Endothelial cell of umbilical vein (primary cell): ENCODE measurements at regions not wholly inside any gene's neighbourhood (a gene's known extent, or its start where the extent isn't known, plus 50 kb on each side); places are given as distances from the start of the nearest gene placed in this dataset.
"Not testable (repeated sequence)": the region's sequence is repeated elsewhere in the genome, so short reads cannot be mapped to it uniquely, and the experiment has no call there.

ENCODE experiments used
- BruUV-seq: library from RNA; stranded (reverse); fragments of 400-500 nt; replicated peaks from 2 replicates; lab custom pipeline; 2021; lab: Mats Ljungman, UMichigan
- CTCF ChIA-PET: fragments of 300-600, 350-600 bp; sonication (Branson Sonifier 250); formaldehyde crosslinking; loops from one replicate; lab custom pipeline; 2021; ENCODE audit warnings: antibody characterized with exemption, inconsistent platforms; lab: Charles Lee
- POLR2A ChIA-PET: fragments of 300-600, 350-600 bp; sonication (Branson Sonifier 250); formaldehyde crosslinking; loops from one replicate; lab custom pipeline; 2021; ENCODE audit warnings: antibody characterized with exemption, inconsistent platforms; lab: Charles Lee
- DNase-seq: peaks from one replicate; pipeline ENCODE4 v3.0.0-alpha.2; 2011; ENCODE audit warnings: low read depth, low spot score
- FAIRE-seq: peaks from 2 replicates; lab custom pipeline; 2011; peaks lifted over from hg19 to GRCh38; lab: Jason Lieb, UNC
- H2AFZ ChIP-seq: 2 replicates; pipeline ENCODE4 v1.6.0; 2012; ENCODE audit warnings: low read depth, low read length, control low read depth, inconsistent platforms
- H3K27ac ChIP-seq: 2 replicates; pipeline ENCODE4 v1.5.1; 2011; ENCODE audit warnings: low read depth, mild to moderate bottlenecking, control low read depth, low read length, moderate library complexity; ENCODE audit not compliant: insufficient read depth
- H3K27me3 ChIP-seq, 2 experiments: 2 replicates each; pipeline versions ENCODE4 v1.6.0 to v1.6.1; 2011; ENCODE audit warnings: low read length in 2 of 2, mixed read lengths in 1 of 2; ENCODE audit not compliant: control insufficient read depth in 2 of 2, insufficient read depth in 2 of 2
- H3K36me3 ChIP-seq, 2 experiments: 2 replicates in 1 of 2; 3 replicates in 1 of 2; pipeline ENCODE4 v1.5.1; 2011; ENCODE audit warnings: low read length in 2 of 2, mild to moderate bottlenecking in 1 of 2, moderate library complexity in 1 of 2; ENCODE audit not compliant: control insufficient read depth in 2 of 2, insufficient read depth in 2 of 2; ENCODE audit errors: extremely low read depth in 1 of 2
- H3K4me1 ChIP-seq: 3 replicates; pipeline ENCODE4 v1.5.1; 2011; ENCODE audit warnings: mild to moderate bottlenecking, low read length; ENCODE audit not compliant: control insufficient read depth, insufficient read depth; ENCODE audit errors: extremely low read depth
- H3K4me2 ChIP-seq: 2 replicates; pipeline ENCODE4 v1.6.1; 2011; ENCODE audit warnings: low read length, control low read depth, mixed read lengths; ENCODE audit not compliant: insufficient read depth
- H3K4me3 ChIP-seq, 3 experiments: fragments of 200-600 bp in 1 of 3; sonication (generic), shearing (Covaris generic) in 1 of 3; replicated peaks in 1 of 3; 2 replicates each; pipeline ENCODE4 v1.5.1; 2011 to 2016; ENCODE audit warnings: control low read depth in 3 of 3, low read length in 3 of 3, mild to moderate bottlenecking in 2 of 3, inconsistent platforms in 1 of 3, low read depth in 1 of 3, moderate library complexity in 1 of 3; ENCODE audit not compliant: insufficient read depth in 1 of 3
- H3K79me2 ChIP-seq: 2 replicates; pipeline ENCODE4 v1.6.0; 2012; ENCODE audit warnings: low read length, inconsistent platforms; ENCODE audit not compliant: control insufficient read depth, insufficient read depth
- H3K9ac ChIP-seq: replicated peaks from 2 replicates; pipeline ENCODE3; 2011; ENCODE audit warnings: low read length, control low read depth; ENCODE audit not compliant: insufficient read depth; ENCODE audit errors: extremely low read depth
- H3K9me1 ChIP-seq: replicated peaks from 3 replicates; pipeline ENCODE4 v1.6.0; 2011; ENCODE audit warnings: mild to moderate bottlenecking, low read length; ENCODE audit not compliant: control insufficient read depth, insufficient read depth; ENCODE audit errors: extremely low read depth
- H3K9me3 ChIP-seq: replicated peaks from 2 replicates; pipeline ENCODE4 v1.5.1; 2012; ENCODE audit warnings: low read length, inconsistent platforms; ENCODE audit not compliant: control insufficient read depth, insufficient read depth
- H4K20me1 ChIP-seq: replicated peaks from 2 replicates; pipeline ENCODE3; 2011; ENCODE audit warnings: mild to moderate bottlenecking, low read length; ENCODE audit not compliant: control insufficient read depth, insufficient read depth; ENCODE audit errors: extremely low read depth
- CTCF ChIP-seq, 2 donors: IDR thresholded peaks; 1 replicate in 1 of 2; 2 replicates in 1 of 2; pipeline ENCODE4 v1.5.1; 2011; ENCODE audit warnings: low read length in 2 of 2, mild to moderate bottlenecking in 2 of 2, moderate library complexity in 2 of 2, control low read depth in 1 of 2, inconsistent platforms in 1 of 2, low read depth in 1 of 2; ENCODE audit not compliant: insufficient read depth in 1 of 2; ENCODE audit errors: extremely low read depth in 1 of 2
- EZH2 ChIP-seq: IDR thresholded peaks from 2 replicates; pipeline ENCODE4 v1.6.1; 2012; ENCODE audit warnings: borderline replicate concordance, low read depth, mild to moderate bottlenecking, moderate library complexity, low read length, inconsistent platforms; ENCODE audit not compliant: severe bottlenecking
- FOS ChIP-seq: IDR thresholded peaks from 2 replicates; pipeline ENCODE4 v1.6.1; 2011; ENCODE audit warnings: mild to moderate bottlenecking, low read length, moderate library complexity, borderline replicate concordance; ENCODE audit not compliant: insufficient read depth
- GATA2 ChIP-seq: IDR thresholded peaks from 2 replicates; pipeline ENCODE4 v1.7.0; 2011; ENCODE audit warnings: low read depth, mild to moderate bottlenecking, moderate library complexity, mixed read lengths, low read length; ENCODE audit not compliant: insufficient read length, insufficient read depth
- JUN ChIP-seq: IDR thresholded peaks from 2 replicates; pipeline ENCODE4 v1.6.1; 2011; ENCODE audit warnings: borderline replicate concordance, low read depth; ENCODE audit not compliant: insufficient read length, insufficient read depth
- MAX ChIP-seq: IDR thresholded peaks from 2 replicates; pipeline ENCODE4 v1.6.1; 2011; ENCODE audit not compliant: insufficient read depth, insufficient read length
- MYC ChIP-seq: IDR thresholded peaks from one replicate; pipeline ENCODE4 v1.6.1; 2011; ENCODE audit warnings: mild to moderate bottlenecking, low read depth, low read length
- POLR2A ChIP-seq: IDR thresholded peaks from 2 replicates; pipeline ENCODE4 v1.6.1; 2012; ENCODE audit warnings: low read depth, mild to moderate bottlenecking, control low read depth, low read length
- POLR2AphosphoS5 ChIP-seq: IDR thresholded peaks from 2 replicates; pipeline ENCODE4 v1.6.1; 2012; ENCODE audit warnings: low read depth, mild to moderate bottlenecking, control low read depth, low read length, moderate library complexity; ENCODE audit not compliant: insufficient read depth
- dilution Hi-C: fragments of 300-500 bp; cut with MboI; formaldehyde crosslinking; loops from one replicate; pipeline ENCODE4 v1.15.0; 2019; ENCODE audit warnings: low sequenced_read_pairs; ENCODE audit not compliant: extremely low pct_ligation_motif_present
- intact Hi-C: fragments of 100-400 bp; cut with micrococcal nuclease; formaldehyde crosslinking; loops from one replicate; pipeline ENCODE4 v1.10.0; 2022

- ChIA-PET CTCF (no interaction called here), POLR2A (no interaction called here)
- Histone ChIP-seq H3K9me3 (peaks cover 2% of the 10 kb centered on the region), H3K9ac (no peak overlapping the region), H3K4me1 (no peaks in the 10 kb centered on the region), H3K27ac (no peak overlapping the region), H3K4me2 (no peak overlapping the region), H4K20me1 (no peaks in the 10 kb centered on the region), H3K27me3 (no peaks in the 10 kb centered on the region), H3K4me3 (no peak overlapping the region), H3K9me1 (no peaks in the 10 kb centered on the region), H3K79me2 (no peaks in the 10 kb centered on the region), H2AFZ (no peak overlapping the region), H3K36me3 (no peaks in the 10 kb centered on the region)
- dilution Hi-C loops (no loop called here), intact Hi-C loops (no loop called here)
- no peak for DNase-seq
- FAIRE-seq, result no peak
- TF ChIP-seq POLR2A (no peak), EZH2 (no peak), POLR2AphosphoS5 (no peak), FOS (no peak)
- no TSS peak for BruUV-seq
Observed at GRCh38 chr10:56181607-56182006, 179.5 kb downstream of the ZWINT start.

- no peaks in the 10 kb centered on the region for H4K20me1 ChIP-seq
- POLR2A ChIA-PET, result no interaction called here
- no peak overlapping the region for H3K9ac ChIP-seq
- no TSS peak for BruUV-seq
- H3K9me1 ChIP-seq, result no peaks in the 10 kb centered on the region
- H3K36me3 ChIP-seq, result no peaks in the 10 kb centered on the region
- no peak overlapping the region for H3K27ac ChIP-seq
- H3K4me2 ChIP-seq, result no peak overlapping the region
- no peak overlapping the region for H2AFZ ChIP-seq
- intact Hi-C loops, result no loop called here
- DNase-seq (no peak), FAIRE-seq (no peak)
- dilution Hi-C loops, result no loop called here
- CTCF ChIA-PET, result no interaction called here
- H3K4me3 ChIP-seq, result no peak overlapping the region
- TF ChIP-seq MYC, result no peak
- TF ChIP-seq MAX, result no peak
- no peak for TF ChIP-seq GATA2
- no peak for TF ChIP-seq POLR2AphosphoS5
- no peak for TF ChIP-seq CTCF (IDR thresholded peaks at IDR 0.05; ENCODE audit: extremely low read depth in 1 of 2, insufficient read depth in 1 of 2, low read depth in 1 of 2, low read length in 2 of 2)
- no peak for TF ChIP-seq EZH2
- no peak for TF ChIP-seq JUN
- TF ChIP-seq FOS, result no peak
- no peak for TF ChIP-seq POLR2A
- H3K4me1 ChIP-seq, result no peaks in the 10 kb centered on the region
- H3K79me2 ChIP-seq, result no peaks in the 10 kb centered on the region
- H3K9me3 ChIP-seq, result peaks cover 2% of the 10 kb centered on the region
- H3K27me3 ChIP-seq, result no peaks in the 10 kb centered on the region
Observed at GRCh38 chr10:56178210-56178609, 182.8 kb downstream of the ZWINT start.

DNA sequence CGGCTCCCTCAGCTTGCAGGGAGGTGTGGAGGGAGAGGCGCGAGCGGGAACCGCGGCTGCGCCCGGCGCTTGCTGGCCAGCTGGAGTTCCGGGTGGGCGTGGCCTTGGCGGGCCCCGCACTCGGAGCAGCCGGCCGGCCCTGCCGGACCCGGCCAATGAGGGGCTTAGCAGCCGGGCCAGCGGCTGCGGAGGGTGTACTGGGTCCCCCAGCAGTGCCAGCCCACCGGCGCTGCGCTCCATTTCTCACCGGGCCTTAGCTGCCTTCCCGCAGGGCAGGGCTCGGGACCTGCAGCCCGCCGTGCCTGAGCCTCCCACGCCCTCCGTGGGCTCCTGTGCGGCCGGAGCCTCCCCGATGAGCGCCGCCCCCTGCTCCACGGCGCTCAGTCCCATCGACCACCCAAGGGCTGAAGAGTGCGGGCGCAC, 206.0 kb downstream of the ZWINT start:
- FAIRE-seq, H3K36me3 ChIP-seq, H2AFZ ChIP-seq, H3K27ac ChIP-seq, H3K9me3 ChIP-seq, H3K9ac ChIP-seq, H3K27me3 ChIP-seq, BruUV-seq, H3K4me3 ChIP-seq, CTCF ChIA-PET, H3K4me1 ChIP-seq, POLR2A ChIA-PET, DNase-seq, H3K79me2 ChIP-seq, dilution Hi-C loops, H3K4me2 ChIP-seq, intact Hi-C loops, H3K9me1 ChIP-seq, H4K20me1 ChIP-seq: not testable (repeated sequence)
